Peyer's patch (tissue), 4 donors: ENCODE measurements at regions not wholly inside any gene's neighbourhood (a gene's known extent, or its start where the extent isn't known, plus 50 kb on each side); places are given as distances from the start of the nearest gene placed in this dataset.

ENCODE experiments used
- DNase-seq, 3 donors: peaks; one replicate each; pipeline ENCODE4 v3.0.0-alpha.2; 2017 to 2019
- H3K27ac ChIP-seq, 4 donors: fragments of 200-600 bp; sonication (generic); one replicate each; pipeline ENCODE4 v1.5.1; 2016 to 2019
- H3K27me3 ChIP-seq, 2 donors: fragments of 200-600 bp; sonication (generic); one replicate each; pipeline ENCODE4 v1.5.1; 2019
- H3K36me3 ChIP-seq, 3 donors: fragments of 200-600 bp; sonication (generic); one replicate each; pipeline ENCODE4 v1.5.1; 2016 to 2019
- H3K4me1 ChIP-seq, 4 donors: fragments of 200-600 bp; sonication (generic); one replicate each; pipeline ENCODE4 v1.5.1; 2016 to 2019
- H3K4me3 ChIP-seq, 4 donors: fragments of 200-600 bp; sonication (generic); 1 replicate in 3 of 4; 2 replicates in 1 of 4; pipeline ENCODE4 v1.5.1; 2016 to 2019; ENCODE audit warnings: mild to moderate bottlenecking in 1 of 4
- H3K9me3 ChIP-seq, 4 donors: fragments of 200-600 bp; sonication (generic); one replicate each; pipeline ENCODE4 v1.5.1; 2016 to 2019; ENCODE audit warnings: mild to moderate bottlenecking in 1 of 4
- CTCF ChIP-seq, 6 experiments: fragments of 450-650 bp in 4 of 6; fragments of 200-600 bp in 2 of 6; sonication (generic) in 1 of 6; IDR thresholded peaks; one replicate each; pipeline ENCODE4 v1.5.1; 2017 to 2019; ENCODE audit warnings: antibody characterized with exemption in 6 of 6, mild to moderate bottlenecking in 3 of 6, moderate library complexity in 1 of 6
- POLR2A ChIP-seq, 2 donors: fragments of 450-650 bp; IDR thresholded peaks; one replicate each; pipeline ENCODE4 v1.5.1; 2017; ENCODE audit warnings: antibody characterized with exemption in 2 of 2, mild to moderate bottlenecking in 2 of 2, moderate library complexity in 2 of 2

- Histone ChIP-seq H3K27me3 (no peaks in the 10 kb centered on the region), H3K9me3 (no peaks in the 10 kb centered on the region), H3K4me1 (no peaks in the 10 kb centered on the region), H3K36me3 (no peaks in the 10 kb centered on the region), H3K4me3 (no peak overlapping the region), H3K27ac (no peak overlapping the region)
- no peak for DNase-seq
- no peak for TF ChIP-seq CTCF (IDR thresholded peaks at IDR 0.05)
- no peak for TF ChIP-seq POLR2A (IDR thresholded peaks at IDR 0.05)
Measured at GRCh38 chr13:74979703-74980102, 502.3 kb downstream of the TBC1D4 start.

- no peak overlapping the region for H3K4me3 ChIP-seq
- no peak for DNase-seq
- no peak overlapping the region for H3K27ac ChIP-seq
- H3K27me3 ChIP-seq, result no peaks in the 10 kb centered on the region
- H3K4me1 ChIP-seq, result no peaks in the 10 kb centered on the region
- TF ChIP-seq POLR2A (IDR thresholded peaks at IDR 0.05), result no peak
- TF ChIP-seq CTCF (IDR thresholded peaks at IDR 0.05), result no peak
- no peaks in the 10 kb centered on the region for H3K9me3 ChIP-seq
- H3K36me3 ChIP-seq, result no peaks in the 10 kb centered on the region
Measured at GRCh38 chr13:74978591-74978990, 503.4 kb downstream of the TBC1D4 start.

- no peak for DNase-seq
- Histone ChIP-seq H3K27ac (no peak overlapping the region), H3K4me3 (no peak overlapping the region), H3K27me3 (no peaks in the 10 kb centered on the region), H3K36me3 (no peaks in the 10 kb centered on the region), H3K9me3 (no peaks in the 10 kb centered on the region), H3K4me1 (no peaks in the 10 kb centered on the region)
- no peak for TF ChIP-seq CTCF (IDR thresholded peaks at IDR 0.05)
- no peak for TF ChIP-seq POLR2A (IDR thresholded peaks at IDR 0.05)
Measured at GRCh38 chr13:74977498-74977897, 504.5 kb downstream of the TBC1D4 start.

GRCh38 chr13:74975111-74975510 lies 506.9 kb downstream of the TBC1D4 start:
- Histone ChIP-seq H3K4me1 (no peaks in the 10 kb centered on the region), H3K27me3 (no peaks in the 10 kb centered on the region), H3K9me3 (no peaks in the 10 kb centered on the region), H3K36me3 (no peaks in the 10 kb centered on the region), H3K4me3 (no peak overlapping the region), H3K27ac (no peak overlapping the region)
- DNase-seq, result no peak
- TF ChIP-seq CTCF (IDR thresholded peaks at IDR 0.05) (no peak), POLR2A (IDR thresholded peaks at IDR 0.05) (no peak)

GRCh38 chr13:74973935-74974879 lies 507.8 kb downstream of the TBC1D4 start:
- no peak overlapping the region for H3K4me3 ChIP-seq
- H3K4me1 ChIP-seq, result no peaks in the 10 kb centered on the region
- no peak for DNase-seq
- TF ChIP-seq POLR2A (IDR thresholded peaks at IDR 0.05) (no peak), CTCF (IDR thresholded peaks at IDR 0.05) (no peak)
- no peaks in the 10 kb centered on the region for H3K27me3 ChIP-seq
- no peaks in the 10 kb centered on the region for H3K9me3 ChIP-seq
- H3K36me3 ChIP-seq, result no peaks in the 10 kb centered on the region
- no peak overlapping the region for H3K27ac ChIP-seq
